ENCODE measurements at regions not wholly inside any gene's neighbourhood (a gene's known extent, or its start where the extent isn't known, plus 50 kb on each side); places are given as distances from the start of the nearest gene placed in this dataset.

DNA sequence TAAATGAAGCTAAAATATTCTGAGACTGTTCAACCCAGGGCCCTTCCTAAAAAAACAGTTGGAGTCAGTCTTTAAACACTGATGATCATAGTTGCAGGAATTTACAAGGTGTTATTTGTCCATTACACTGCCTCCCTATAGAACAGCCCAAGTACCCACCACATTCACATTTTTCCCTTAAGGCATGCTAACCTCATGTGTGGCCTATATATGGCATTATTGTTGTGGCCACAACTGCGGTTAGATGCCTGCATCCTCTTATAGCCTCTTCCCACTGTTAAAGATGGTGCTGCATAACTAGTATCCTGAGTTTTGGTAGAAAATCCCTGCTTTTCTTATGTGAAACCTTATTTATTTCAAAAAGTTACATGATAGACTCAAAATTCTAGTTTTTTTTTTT, 287.9 kb upstream of the SEMA3A start:
- TF ChIP-seq, protein P1, sequence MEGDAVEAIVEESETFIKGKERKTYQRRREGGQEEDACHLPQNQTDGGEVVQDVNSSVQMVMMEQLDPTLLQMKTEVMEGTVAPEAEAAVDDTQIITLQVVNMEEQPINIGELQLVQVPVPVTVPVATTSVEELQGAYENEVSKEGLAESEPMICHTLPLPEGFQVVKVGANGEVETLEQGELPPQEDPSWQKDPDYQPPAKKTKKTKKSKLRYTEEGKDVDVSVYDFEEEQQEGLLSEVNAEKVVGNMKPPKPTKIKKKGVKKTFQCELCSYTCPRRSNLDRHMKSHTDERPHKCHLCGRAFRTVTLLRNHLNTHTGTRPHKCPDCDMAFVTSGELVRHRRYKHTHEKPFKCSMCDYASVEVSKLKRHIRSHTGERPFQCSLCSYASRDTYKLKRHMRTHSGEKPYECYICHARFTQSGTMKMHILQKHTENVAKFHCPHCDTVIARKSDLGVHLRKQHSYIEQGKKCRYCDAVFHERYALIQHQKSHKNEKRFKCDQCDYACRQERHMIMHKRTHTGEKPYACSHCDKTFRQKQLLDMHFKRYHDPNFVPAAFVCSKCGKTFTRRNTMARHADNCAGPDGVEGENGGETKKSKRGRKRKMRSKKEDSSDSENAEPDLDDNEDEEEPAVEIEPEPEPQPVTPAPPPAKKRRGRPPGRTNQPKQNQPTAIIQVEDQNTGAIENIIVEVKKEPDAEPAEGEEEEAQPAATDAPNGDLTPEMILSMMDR (IDR thresholded peaks at IDR 0.05) = no peak

DNA sequence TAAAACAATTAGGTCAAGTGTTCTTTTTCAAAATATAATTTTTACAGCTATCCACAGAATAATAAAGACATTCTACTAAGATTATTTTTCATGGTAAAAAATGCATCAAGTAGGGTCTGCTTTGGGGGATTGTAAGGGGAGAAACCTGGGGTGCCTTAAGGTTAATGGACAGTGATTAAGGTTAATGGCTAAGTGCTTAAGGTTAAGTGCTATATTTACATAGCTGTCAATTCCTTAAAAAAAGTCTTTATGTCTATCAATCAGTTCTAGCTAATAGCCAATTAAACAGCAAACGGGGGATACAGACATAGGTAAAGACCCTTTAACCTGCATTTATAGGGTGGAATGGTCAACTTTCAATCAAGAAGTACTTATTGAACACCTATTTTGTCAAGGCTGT, 284.5 kb upstream of the SEMA3A start:
- TF ChIP-seq, protein P1 (IDR thresholded peaks at IDR 0.05) = no peak

DNA sequence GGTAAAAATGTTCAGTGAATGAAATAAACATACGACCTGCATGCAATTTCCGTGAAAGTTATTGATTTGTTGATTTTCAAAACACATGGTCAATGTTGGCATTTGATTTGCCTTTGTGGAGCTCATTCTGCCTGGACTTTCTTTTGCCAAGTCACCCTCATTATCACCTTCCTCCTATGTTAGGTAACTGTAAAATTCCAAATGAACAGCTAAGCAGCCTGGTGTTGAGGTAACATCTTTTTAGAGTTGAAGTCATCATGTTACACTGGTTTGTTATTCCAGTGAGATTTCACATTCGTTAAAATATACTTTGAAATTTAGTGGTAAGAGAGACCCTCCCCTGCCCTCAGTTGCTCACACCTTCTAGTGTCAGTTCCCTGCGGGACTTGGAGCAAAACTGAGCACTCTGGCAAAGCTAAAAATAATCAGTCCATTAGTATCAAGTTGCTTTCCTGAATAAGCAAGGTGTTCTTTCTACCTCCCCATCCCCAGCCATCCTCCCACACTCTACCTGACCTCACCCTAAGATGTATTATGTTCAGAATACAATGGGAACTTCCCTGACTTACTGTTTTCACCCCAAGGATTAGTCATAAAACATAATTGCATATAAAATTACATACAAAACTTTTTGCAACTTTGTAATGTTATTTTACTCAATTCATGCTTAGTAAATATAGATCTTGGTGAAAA, 283.3 kb upstream of the SEMA3A start:
- TF ChIP-seq, protein P1 (IDR thresholded peaks at IDR 0.05) = no peak

DNA sequence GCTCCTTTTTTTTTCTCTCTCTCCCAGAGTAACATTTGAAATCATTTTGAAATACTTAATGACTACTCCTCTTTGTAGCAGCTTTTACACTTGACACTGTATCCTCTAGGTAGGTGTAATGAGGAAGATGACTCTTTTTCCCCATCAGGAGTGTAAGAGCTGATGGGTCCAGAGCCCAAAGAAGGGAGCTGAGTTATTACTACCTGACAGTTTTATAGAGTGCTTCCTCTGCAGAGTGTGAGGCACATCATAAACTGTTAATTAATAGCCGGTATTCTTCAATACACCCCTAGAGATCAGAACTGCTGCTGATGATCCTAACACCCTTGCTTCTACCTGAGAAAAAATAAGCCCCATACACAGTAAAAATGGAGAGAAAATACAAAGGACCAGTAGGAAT, 279.8 kb upstream of the SEMA3A start:
- TF ChIP-seq, protein P1 (IDR thresholded peaks at IDR 0.05) = no peak

DNA sequence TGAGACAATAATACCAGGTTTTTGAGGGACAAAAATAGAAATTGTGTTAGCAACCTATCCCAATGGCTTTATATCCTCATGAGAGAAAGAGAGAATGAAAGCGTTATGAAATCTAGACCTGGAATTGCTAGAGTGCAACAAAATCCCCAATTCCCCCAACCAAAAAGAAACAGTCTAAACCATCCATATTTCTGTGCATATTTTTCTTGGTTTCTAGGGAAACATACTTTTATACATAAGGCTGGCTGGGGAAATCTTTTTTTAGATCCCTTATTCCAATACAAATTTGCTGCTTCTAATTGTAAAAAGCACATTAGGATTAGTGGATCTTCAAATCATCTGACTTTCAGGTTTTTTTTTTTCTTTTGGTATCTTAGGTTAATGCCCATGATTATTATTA, 277.0 kb upstream of the SEMA3A start:
- TF ChIP-seq, protein P1 (IDR thresholded peaks at IDR 0.05) = no peak

DNA sequence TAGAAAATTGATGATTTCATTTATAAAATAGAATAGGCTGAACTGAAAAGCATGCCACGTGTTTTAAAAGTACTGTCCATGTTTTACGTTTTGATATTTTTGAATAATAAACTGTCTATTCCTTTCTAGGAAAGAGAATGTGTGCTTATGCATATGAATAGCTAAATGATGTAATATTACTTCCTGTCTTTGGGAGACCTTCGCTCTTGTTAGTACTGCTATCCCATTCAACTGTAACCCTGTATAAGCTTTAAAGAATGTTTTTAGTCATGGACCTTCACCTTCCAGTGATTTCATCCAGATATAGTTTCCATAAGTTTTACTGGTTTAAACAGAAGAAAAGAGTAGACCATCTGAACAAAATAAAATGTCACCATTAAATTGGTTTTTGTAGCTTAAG, 274.4 kb upstream of the SEMA3A start:
- TF ChIP-seq, protein P1 (IDR thresholded peaks at IDR 0.05) = no peak

DNA sequence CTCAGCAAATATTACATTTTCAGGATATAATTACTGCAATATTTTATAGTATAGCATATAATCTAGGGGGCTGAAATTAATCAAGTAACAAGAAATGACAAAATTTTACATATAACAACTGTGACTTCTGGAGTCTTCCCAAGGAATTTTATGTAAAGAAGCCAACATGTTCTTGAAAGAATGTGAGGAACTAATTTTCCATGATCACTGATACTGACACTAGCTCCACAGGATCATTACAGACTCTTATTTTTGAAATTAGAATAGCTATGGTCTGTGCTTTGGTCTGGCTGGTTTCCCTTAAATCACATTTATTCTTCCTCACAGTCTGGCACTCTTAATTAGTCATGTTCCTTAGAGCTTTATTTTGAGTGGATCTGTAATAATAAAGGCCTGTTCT, 267.7 kb upstream of the SEMA3A start:
- TF ChIP-seq, protein P1 (IDR thresholded peaks at IDR 0.05) = no peak

DNA sequence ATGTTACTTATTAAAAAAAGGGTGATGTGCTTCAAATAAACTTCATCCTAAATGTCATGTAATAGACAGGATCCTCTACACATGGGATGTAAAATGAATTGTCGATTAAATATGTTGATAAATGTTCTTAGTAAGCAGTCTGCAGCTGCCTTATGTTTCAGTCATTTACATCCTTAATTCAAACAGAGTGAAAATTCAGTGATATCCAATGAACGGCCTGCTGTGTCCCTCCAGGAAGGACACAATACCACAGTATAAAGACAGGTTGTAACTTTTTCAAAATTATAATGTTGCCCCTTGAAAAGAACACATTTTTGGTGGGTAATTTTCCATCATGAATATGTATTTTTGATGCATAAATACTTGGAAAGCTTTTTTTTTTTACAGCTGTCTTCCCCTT, 266.5 kb upstream of the SEMA3A start:
- TF ChIP-seq, protein P1 (IDR thresholded peaks at IDR 0.05) = no peak
